GM21381 (cell line): ENCODE measurements at regions not wholly inside any gene's neighbourhood (a gene's known extent, or its start where the extent isn't known, plus 50 kb on each side); places are given as distances from the start of the nearest gene placed in this dataset.

Source experiments
- ATAC-seq: cut with Tn5 transposase; IDR thresholded peaks from one replicate; pipeline ENCODE4 v1.9.1; 2021; ENCODE audit warnings: mild to moderate bottlenecking, moderate library complexity; ENCODE audit not compliant: unreplicated experiment

- no peak for ATAC-seq
Measured at GRCh38 chr2:144163592-144163991, 356.3 kb downstream of the ZEB2 start.

DNA sequence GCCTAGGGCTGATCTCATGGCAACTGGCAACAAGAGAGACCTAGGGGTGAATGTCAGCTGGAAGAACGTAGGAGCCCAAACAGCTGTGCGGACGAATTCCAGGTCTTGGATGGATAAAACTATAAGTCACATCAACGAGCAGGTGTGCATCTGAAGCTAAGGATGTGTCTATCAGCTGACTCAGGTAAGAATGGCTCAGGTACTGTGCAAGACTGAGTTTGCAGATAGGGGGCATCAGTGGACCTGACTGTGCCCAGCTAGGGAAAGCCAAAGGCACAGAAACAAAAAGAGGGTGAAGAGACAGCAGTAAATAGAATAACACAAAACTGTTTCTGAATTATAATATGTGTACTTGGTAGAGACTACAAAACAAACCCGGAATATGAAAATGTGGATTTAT is 357.3 kb downstream of the ZEB2 start:
- ATAC-seq = no peak

DNA sequence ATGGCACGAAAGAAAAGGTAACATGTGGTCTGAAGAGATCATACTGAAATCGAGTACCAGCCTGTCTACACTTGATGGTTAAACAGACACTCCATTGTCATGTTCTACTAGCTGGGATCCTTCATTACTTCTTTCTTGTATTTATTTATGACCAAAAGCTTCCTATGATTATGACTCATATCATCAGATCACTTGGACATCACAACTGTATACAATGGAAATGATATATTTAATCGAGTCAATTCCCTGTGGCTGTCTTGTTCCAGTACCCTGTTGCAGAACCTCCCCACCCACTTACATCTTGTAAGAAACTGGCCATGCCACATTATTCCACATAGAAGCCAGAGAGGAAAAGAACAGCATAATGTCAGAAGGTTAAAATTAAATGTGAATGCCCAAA is 358.9 kb downstream of the ZEB2 start:
- ATAC-seq = no peak

DNA sequence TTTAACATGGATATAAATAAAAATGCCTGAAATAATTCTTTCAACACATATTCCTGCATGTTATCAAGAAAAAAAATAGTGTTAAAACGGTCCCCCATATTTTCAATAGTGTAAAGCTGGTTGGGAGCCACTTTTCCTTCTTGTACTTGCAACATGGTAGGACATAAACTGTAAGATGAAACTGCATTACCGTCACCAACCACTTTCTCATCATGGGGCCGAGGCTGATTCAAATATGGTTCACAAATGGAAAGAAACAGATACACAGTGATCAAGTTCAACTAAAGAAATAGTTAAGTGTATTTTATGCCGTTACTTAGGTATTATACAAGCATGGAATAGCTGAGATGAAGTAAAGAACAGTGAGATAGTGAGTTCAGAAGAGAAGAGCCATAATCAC is 360.7 kb downstream of the ZEB2 start:
- no peak for ATAC-seq

DNA sequence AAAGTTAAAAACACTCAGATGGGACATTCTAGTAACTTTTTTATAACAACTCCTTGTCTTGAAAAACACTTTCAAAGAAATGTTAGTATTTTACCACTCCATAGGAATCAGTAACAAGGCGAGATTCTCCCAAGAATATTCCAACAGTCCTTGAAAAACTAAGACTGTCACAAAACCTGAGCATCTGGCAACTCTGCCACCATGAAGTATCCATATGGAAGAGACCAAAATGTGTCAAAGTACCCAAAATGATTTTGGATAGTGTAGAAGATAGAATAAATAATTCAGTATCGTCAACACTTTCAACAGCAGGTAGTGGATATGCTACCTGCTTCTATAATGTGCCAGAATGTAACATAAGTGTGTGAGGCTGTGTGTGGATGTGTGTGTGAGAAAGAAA is 361.8 kb downstream of the ZEB2 start:
- no peak for ATAC-seq

DNA sequence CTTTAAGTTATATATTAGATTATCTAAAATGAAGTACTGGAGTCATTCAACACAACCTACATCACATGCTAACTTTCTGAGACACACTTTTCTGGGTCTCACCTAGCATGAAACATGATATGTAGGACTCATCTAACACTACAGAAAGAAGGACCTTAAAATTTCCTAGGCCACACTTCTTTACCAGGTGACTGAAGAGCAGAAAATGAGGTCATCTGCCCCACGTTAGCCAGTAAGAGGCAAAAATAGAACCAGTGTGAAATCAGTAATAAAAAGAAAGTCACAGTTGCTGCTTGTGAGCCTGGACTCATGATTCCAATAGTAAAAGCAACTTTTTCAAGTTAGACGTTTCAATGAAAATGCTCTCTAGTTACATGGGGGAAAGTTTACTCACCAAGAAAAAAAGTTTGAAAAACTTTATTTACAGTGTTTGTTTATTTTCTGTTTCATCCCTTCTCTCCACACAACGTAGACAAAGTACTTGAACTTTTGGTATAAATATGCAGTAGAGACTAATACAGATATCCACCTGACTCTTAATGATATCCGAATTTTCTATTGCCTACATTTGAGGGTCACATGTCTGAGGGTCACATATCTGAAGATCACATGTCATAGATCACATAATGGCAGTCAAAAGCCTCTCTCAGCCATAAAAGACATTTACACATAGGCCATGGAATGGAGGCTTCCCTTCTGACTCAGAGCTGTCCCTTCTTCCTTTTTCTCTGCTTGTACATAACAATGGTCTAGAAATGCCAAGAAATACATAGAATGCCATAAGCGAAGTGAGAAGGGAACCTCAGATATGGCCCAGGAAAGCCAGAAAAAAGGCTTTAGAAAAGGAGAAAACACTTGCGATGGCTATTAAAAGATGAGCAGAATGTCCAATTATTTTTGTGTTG is 362.9 kb downstream of the ZEB2 start:
- ATAC-seq = no peak

- ATAC-seq = no peak
Measured at GRCh38 chr2:144154205-144154604, 365.7 kb downstream of the ZEB2 start.

- no peak for ATAC-seq
Measured at GRCh38 chr2:144152817-144153271, 367.1 kb downstream of the ZEB2 start.

- ATAC-seq = no peak
Measured at GRCh38 chr2:144151851-144152250, 368.1 kb downstream of the ZEB2 start.

- ATAC-seq = no peak
Measured at GRCh38 chr2:144151405-144151804, 368.5 kb downstream of the ZEB2 start.

GRCh38 chr2:144147356-144147755 is 372.6 kb downstream of the ZEB2 start:
- ATAC-seq = no peak

GRCh38 chr2:144146876-144147275 is 373.0 kb downstream of the ZEB2 start:
- no peak for ATAC-seq

DNA sequence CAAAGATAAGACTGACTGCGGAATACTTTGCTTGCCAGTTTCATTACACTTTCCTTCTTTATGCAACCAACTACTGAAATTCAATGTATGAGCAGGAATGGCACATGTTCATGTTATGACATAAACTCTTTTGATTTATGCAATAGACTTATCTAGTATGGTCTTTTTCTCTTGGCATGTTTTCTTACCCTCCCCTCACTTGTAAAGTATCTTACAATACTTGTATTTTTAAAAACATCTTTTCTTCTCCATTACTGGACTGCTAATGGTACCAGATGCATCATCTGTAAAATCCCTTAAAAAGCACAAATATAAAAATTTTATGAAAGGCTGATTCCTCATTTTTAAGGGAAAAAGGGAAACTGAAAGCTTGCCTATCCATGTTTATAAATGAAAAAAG is 373.8 kb downstream of the ZEB2 start:
- ATAC-seq = no peak

DNA sequence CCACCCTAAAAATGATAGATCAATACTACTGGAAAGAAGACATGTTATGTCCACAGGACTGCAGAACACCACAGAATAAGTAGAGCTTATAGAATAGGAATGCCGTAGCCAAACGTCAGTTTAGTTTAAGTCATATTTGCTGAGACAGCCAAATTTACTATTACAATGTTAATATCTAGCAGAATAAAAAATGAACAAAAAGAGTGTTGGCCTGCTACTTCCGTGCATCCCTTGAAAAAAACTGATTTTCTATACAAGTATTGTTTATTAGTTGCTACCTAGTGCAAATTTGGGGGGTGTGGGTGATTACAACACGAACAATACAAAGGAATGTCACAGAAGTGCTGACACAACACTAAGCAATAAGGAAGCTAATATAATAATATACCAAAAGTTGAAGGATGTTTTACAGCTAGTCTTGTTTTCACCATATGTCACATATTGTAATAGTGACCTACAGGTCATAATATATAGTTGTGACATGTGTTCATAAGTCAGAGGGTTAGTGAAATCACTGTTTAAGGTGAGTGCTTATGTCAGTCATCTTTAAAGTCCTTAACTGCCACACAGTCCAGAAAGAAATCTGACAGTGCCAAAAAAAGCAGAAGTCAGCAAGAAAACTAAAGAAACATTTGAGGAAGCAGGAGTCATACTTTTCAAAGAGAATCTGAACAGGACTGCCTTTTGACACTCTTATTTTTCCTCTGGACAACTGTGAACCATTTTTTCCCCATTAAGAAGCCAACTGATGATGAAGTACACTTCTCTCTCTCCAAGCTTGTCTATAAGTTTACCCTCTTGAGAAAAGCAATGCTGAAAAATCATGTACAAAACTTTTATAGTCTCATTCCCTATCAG is 376.4 kb downstream of the ZEB2 start:
- no peak for ATAC-seq

- no peak for ATAC-seq
Measured at GRCh38 chr2:144140891-144141290, 379.0 kb downstream of the ZEB2 start.

DNA sequence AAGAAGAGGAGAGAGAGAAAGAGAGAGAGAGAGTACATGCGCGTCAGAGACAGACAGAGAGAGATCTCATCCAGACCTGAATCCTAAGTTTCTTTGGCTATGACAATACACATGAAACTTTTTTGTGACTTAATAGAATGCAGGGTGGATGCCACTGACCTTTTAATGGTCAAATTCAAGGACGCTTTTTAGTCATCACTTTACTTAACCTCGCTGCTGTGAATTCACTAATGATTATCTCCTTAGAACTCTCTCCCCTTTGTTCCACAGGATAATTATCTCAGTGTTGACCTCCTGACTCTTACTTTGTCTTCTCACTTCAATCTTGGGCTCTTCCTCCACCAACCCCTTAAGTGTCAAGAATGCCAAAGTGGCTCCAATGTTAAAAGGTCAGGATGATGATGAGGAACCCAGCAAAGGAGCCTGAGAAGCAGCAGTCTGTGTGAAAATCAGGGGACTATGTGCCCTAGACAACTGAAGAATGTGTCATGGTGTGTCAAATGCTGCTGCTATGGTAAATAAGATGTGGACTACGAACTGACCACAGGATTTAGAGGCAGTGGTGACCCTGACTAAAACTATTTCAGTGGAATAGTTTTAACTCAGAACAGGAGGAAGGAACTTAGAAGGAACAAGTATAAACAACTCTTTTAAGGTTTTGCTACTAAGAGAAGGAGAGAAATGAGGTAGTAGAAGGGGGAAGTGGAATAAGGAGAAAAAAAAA is 382.1 kb downstream of the ZEB2 start:
- ATAC-seq = no peak

GRCh38 chr2:144137272-144137671 is 382.6 kb downstream of the ZEB2 start:
- ATAC-seq = no peak

DNA sequence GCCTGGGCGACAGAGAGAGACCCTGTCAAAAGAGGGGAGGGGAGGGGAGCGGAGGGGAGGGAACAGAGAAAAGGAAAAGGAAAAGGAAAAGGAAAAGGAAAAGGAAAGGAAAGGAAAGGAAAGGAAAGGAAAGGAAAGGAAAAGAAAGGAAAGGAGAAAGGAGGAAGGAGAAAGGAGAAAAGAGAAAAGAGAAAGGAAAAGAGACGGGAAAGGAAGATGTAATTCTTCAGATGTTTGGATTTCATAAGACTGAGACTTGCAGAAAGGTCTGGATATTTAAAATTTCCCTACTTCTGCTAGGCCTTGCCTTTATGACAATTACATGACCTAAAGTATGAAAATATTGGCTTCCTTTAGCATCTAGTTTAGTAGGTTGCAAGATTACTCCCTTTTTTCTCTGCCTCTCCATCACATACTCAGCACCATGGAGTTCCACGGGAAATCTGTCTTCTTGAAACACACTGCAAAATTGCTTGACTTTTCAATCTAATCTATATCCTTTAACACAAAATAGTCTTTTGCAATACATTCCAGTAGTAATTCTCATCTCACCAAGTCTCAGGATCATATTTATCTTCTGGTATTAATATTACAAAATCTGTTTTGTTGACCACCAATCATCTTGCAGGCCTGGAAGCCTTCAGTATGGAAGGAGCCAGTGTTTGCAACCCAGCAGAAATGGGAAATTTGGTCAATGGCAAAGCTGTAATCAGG is 383.5 kb downstream of the ZEB2 start:
- no peak for ATAC-seq

DNA sequence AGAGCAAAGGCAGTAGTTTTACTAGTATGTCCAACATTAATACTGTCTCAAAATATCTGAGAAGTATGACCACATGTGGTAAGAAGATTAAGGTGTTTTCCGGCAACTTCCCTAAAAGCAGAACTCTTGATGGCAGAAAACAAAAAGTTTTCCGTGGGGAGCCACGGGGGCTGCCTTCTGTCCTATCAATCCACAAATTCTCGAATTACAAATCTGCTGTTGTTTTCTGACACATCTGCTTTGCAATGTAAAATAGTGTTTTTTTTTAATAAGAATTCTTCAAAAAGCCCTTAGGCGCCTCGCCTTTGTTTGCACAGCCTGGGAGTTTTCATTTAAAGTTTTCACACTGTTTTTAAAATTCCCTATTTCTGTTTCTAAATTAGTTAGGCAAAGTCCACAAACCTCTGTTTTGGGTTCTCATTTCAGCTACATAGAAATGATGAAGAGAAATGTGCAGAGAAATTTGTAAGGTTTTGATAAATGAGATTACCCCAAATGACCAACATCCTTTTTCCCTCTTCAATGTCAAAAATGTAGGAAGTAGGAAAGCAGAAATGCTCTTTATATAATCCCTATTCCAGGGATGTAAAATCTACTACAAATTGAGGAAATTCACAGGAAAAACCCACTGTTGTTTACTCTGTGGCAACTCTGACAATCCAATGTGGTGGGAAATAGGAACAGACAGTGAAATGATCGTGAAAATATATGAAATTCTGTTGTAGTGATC is 385.8 kb downstream of the ZEB2 start:
- ATAC-seq = no peak

DNA sequence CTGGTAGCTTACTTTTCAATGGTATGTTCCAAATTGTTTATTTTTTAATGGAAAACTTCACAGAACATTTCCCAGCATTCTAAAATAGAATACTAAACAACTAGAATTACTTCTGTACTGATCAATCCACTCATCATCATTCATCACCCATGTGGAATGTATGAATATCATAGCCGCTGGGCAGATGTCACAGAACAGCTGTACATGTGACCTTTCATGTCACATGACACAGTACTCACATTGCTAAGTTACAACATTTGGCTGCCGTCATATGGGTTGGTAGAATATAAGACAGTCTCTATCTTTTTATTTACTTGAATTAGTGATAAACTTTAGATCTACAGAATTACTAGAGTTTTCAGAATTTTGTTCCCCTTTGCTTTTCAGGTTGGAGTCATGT is 387.6 kb downstream of the ZEB2 start:
- no peak for ATAC-seq
